HEK293 (cell line): ENCODE measurements at regions not wholly inside any gene's neighbourhood (a gene's known extent, or its start where the extent isn't known, plus 50 kb on each side); places are given as distances from the start of the nearest gene placed in this dataset.

Source experiments
- CTCF ChIP-seq: fragments of 450-650 bp; formaldehyde crosslinking; IDR thresholded peaks from 2 replicates; pipeline ENCODE4 v1.5.1; 2016; ENCODE audit warnings: missing biosample characterization, missing genetic modification characterization
- ZEB2 ChIP-seq: fragments of 450-650 bp; formaldehyde crosslinking; IDR thresholded peaks from 2 replicates; pipeline ENCODE4 v1.5.1; 2016; ENCODE audit warnings: missing biosample characterization, missing genetic modification characterization
- ZNF776 ChIP-seq: fragments of 450-650 bp; formaldehyde crosslinking; IDR thresholded peaks from 2 replicates; pipeline ENCODE4 v1.5.0; 2017; ENCODE audit warnings: missing biosample characterization, missing genetic modification characterization, borderline replicate concordance
- ZSCAN18 ChIP-seq: fragments of 450-650 bp; formaldehyde crosslinking; IDR thresholded peaks from 2 replicates; pipeline ENCODE4 v1.5.1; 2016; ENCODE audit warnings: missing biosample characterization, missing genetic modification characterization

GRCh38 chr9:79134654-79135053 lies 437.1 kb upstream of the TLE4 start:
- TF ChIP-seq ZNF776 (tag by site-specific recombination) (no peak), ZEB2 (tag by site-specific recombination) (no peak), CTCF (tag by site-specific recombination) (peak; percentile 49; the same call in 1 of the 2 replicates), ZSCAN18 (tag by site-specific recombination) (no peak)
